ENCODE measurements at regions not wholly inside any gene's neighbourhood (a gene's known extent, or its start where the extent isn't known, plus 50 kb on each side); places are given as distances from the start of the nearest gene placed in this dataset.

DNA sequence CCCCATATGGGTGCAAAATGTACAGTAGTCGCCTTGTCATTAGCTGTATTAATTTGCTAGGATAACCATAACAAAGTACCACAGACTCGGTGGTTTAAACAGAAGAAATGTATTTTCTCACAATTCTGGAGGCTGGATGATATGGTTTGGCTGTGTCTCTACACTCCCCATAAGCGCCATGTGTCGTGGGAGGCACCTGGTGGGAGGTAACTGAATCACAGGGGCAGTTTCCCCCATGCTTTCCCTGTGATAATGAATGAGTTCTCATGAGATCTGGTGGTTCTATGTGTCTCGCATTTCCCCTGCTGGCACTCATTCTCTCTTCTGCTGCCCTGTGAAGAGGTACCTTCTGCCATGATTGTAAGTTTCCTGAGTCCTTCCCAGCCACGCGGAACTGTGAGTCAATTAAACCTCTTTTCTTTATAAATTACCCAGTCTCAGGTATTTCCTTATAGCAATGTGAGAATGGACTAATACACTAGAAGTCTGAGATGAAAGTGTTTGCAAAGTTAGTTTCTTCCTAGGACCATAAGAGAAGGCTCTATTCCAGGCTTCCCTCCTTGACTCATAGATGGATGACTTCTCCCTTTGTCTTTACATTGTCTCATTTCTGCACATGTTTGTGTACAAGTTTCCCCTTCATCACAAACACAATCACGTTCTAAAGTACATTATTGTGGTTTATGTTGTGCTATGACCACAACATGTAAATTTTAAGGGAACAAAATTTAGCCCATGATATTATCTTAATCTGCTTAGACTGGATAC lies 1442.6 kb downstream of the SUCLG1 start:
- TF ChIP-seq EZH2 (IDR thresholded peaks at IDR 0.05; ENCODE audit: insufficient read depth, poor library complexity, severe bottlenecking), result no peak
- TF ChIP-seq EZH2phosphoT487 (IDR thresholded peaks at IDR 0.05; ENCODE audit: insufficient read depth, low read depth), result no peak

Data from GM23248 (cell line).